ENCODE measurements at regions not wholly inside any gene's neighbourhood (a gene's known extent, or its start where the extent isn't known, plus 50 kb on each side); places are given as distances from the start of the nearest gene placed in this dataset.

DNA sequence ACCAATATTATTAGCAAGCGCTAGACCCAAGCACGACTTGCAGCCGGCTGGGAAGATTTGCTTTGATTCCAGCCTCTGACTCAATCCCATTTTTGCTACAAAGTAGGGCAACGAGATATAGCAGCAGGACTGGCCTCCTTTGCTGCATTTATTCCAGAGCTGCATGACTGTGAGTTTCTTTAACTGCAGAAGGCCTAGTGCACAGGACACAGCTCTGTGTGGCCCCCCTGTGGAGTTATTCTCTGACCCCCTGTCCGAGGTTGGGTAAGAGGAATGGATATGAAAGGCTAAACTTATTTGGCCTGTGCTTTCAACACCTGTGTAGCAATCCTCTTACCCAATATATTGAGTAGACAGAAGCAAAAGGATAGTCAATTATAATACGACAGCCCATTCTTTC lies 133.3 kb upstream of the SPTLC3 start:
- intact Hi-C loops (cut with micrococcal nuclease) = no loop called here

DNA sequence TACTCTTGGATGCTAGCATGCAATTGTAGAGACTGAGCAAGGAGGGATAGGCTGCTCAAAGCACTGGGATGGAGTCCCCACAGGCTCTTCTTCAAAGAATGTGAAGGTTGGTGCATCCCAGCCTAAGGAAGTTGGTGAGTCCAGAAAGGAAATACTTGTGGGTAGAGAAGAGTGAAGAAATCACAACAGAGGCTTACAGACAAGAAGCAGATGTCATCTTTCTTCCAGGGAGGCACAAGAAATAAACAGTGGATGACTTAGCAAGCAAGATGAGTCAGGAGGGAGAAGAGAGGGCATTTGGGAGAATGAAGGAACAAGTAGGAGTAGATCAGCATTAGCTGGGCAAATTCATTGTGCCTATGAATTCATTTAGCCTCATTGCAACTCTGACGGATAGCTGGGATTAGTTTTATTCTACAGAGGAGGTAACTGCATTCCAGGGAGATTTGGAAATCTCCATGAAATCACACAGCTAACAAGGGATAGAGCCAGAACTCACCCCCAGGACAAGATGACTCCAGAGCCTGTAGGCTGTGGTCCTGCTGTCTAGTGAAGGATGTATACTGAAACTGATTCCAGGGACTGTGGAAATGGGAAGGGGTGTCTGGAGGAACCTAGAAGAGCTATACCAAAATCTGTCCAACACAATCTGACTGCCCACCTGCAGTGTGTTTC lies 125.8 kb upstream of the SPTLC3 start:
- intact Hi-C loops (cut with micrococcal nuclease) = no loop called here

DNA sequence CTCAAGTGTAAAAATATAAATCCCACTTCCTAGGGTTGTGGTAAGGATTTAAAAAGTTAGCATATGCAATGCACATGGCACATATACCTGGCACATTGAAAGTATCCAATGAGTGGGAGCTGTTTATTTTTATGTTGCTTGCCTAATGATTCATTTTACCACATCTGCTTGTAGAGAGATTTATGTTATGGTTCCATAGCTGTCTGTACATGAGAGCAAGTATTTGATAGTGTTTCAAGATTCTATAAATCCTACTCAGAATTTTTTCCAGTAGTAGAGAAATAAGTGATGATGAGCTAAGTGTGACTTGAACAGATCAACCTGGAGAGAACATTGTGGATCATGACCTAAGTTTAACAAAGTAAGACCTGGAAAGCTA lies 125.3 kb upstream of the SPTLC3 start:
- intact Hi-C loops (cut with micrococcal nuclease) = no loop called here

DNA sequence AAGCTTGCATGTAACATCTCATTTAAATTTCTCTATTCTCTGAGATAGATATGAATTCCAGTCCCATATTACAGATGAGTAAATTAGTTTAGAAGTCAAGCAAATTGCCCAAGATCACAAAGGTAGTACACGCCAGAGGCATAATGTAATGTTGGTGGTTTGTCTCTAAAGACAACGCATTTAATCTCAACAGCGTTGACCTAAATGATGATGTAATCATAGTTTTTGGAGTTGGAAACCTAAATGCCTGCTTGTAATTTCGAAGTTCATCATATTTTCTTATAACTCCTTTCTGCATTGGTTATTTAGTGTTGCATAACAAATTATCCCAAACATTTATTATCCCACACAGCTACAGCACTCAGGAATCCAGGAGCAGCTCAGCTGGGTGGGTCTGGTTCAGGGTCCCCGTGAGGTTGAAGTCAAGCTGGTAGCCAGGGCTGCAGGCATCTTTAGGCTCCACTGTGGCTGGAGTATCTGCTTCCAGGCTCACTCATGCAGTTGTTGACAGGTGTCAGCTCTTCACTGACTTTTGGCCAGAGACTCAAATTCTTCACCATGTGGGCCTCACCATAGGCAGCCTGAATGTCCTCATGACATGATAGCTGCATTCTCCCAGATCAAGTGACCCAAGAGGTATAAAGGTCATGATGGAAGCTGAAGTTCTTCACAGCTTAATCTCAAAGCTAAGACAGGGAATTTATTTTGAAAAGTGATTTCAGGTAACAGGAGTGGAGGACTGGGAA lies 122.0 kb upstream of the SPTLC3 start:
- intact Hi-C loops (cut with micrococcal nuclease) = no loop called here

DNA sequence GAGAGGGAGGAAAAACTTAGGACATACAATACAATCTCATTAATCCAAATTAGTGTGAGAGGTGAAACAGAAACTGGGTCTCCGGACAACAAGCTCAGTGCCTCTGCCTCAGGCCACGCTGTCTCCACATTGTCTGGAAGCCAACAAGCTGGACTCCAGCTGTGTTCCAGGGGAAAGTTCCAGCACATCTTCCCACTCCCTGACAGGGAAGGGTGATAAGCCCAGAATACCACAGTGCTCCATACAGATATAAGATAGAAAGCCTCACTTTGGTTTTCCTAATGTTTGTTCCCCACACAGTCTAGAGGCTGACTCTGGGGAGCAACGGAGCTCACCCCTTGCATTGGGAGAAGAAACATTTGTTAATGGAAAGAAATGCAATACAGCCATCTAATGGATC lies 117.1 kb upstream of the SPTLC3 start:
- intact Hi-C loops (cut with micrococcal nuclease) = no loop called here

DNA sequence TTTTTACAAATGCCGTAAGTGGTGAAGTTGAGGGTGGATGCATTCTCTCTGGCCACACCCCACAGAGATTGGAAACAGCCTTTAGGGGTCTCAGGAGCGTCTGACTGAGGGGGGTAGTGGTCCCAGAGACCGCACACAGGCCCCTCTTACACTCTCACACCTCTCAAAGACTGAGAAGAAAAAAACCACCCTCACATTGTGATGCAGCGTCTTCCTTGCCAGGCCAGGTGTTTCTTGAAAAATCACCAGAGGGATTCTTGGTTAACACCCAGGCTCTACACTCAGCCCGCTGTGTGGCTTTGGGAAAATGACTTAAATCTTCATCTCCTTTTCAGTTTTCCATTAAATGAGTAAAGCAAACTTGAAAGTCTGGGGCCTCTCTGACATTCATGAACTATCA lies 115.8 kb upstream of the SPTLC3 start:
- intact Hi-C loops (cut with micrococcal nuclease) = no loop called here

DNA sequence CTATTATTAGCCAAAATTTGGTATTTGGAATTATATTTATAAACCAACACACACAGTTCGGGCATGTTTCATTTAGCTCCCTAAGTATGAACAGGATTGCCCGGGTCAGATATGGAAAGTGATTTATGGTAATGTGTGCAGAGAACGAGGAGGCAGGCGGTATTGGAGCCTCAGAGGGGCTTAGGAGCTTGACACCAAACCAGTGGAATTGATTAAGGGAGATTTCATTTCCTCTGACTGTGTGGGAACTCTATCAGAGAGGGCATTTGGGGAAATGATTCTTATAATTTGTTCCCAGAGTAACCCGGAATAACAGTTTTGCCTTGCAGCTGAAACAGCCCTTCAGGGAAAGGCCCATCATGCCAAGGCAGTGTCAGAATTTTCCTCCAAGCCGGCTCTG lies 115.1 kb upstream of the SPTLC3 start:
- intact Hi-C loops (cut with micrococcal nuclease) = no loop called here

DNA sequence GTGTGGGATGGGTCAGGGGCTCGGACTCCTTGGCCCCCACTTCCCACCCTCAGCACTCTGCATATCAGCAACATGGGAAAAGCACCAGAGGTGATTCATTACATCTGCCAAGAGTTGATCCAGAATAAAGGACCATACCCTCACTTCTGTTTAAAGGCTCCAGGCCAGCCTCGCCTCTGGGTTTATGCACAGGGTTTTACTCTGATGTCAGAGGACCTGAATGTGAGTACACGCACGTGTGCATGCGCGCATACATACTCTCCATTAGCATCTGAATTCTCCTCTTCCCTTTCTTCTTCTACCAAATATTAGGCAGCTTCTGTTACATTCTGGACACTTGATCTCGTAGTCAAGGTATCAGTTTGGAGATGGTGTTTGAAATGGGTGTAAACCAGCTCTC lies 114.7 kb upstream of the SPTLC3 start:
- intact Hi-C loops (cut with micrococcal nuclease) = no loop called here

DNA sequence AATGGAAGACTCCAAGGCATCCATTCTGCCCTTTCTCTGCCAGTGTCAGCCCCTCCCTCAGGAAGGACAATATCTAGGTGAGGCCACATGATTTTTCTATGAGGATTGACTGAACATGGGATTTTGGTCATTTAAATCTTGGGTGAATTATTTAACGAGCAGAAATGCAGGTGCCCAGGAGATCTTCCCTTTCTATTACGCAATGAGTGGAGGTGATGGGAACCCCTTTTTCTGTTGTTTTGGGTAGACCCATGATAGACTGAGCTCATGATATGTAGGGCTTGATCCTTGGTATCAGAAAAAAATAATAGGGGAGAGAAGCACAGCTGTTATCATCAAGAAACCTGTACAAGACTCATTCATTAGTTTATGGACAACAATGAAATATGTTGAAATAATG lies 112.6 kb upstream of the SPTLC3 start:
- intact Hi-C loops (cut with micrococcal nuclease) = no loop called here

DNA sequence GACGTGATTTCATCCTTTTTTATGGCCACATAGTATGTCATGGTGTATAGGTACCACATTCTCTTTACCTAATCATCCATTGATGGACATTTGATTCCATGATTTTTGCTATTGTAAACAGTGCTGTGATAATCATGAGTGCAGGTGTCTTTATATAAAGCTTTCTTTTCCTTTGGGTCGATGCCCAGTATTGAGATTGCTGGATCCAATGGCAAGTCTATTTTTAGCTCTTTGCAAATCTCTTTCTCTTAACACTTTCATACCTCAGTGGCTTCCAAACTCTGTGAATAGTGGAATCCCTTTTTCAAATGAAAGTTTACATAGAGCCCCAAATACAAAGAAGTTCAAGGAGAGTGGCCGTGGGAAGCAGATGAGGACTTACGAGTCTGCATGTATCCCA lies 105.8 kb upstream of the SPTLC3 start:
- intact Hi-C loops (cut with micrococcal nuclease) = no loop called here

DNA sequence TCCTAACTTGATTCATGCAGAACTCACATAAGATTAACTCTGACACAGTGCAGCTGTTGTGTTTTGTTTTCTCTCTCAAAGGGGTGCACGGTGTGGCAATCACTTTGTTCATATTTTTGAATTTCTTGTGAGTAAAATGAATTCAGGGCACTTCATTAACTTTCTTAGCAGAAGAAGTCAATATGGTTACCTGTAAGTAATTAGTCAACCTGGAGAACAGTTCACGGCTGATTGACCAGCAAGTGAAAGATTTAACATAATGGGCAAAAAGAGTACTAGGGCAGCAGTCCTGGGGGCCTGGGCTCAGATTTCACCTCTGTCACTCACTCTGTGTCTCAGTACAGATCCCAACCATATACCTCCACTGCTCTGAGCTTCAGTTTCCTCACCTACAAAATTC lies 102.4 kb upstream of the SPTLC3 start:
- intact Hi-C loops (cut with micrococcal nuclease) = no loop called here

DNA sequence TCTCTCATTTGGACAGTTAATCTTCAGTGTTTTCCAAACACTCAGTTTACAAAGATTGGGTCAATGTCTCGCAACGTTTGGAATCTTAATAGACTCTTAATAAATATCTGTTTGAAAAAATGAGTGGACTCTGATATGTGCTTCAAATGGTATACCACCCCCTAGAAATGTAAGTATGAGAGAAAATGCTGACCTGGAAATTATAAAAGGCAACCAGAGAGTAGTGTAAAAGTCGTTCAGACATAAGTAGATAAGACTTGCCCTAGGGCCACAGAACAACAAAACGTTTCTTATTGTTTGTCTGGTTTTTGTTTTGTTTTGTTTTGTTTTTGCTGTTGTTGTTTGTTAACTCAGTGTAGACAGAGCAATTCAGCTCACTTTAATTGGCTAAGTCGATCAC lies 97.4 kb upstream of the SPTLC3 start:
- intact Hi-C loops (cut with micrococcal nuclease) = no loop called here

DNA sequence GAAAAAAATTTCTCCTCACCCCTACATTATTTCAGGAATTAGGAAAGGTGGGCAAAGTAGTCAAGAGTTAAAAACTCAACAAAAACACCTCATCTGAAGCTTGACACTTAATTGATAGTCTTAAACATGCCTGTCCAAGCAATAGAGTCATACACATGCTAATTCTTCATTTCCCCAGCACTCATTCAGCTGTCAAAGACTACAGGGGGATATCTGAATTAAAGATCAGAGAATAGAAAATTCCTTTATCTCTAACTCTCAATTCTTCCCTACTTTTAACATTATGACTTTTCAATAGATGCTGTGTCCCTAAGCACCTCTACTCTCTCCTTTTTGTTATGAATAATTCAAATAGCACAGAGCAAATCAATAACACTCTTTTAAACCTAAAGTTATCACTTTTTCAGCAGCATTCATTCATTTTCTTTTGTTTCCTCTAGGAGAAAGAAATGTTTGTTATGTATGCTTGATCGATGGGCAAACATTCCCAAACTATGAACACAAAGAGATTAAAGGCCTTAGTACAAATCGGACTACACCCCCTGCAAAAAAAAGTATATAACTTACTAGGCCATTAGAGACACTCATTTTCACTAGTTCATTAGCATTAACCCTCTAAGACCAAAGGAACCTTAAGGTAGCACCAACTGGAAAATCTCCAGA lies 94.9 kb upstream of the SPTLC3 start:
- intact Hi-C loops (cut with micrococcal nuclease) = no loop called here

DNA sequence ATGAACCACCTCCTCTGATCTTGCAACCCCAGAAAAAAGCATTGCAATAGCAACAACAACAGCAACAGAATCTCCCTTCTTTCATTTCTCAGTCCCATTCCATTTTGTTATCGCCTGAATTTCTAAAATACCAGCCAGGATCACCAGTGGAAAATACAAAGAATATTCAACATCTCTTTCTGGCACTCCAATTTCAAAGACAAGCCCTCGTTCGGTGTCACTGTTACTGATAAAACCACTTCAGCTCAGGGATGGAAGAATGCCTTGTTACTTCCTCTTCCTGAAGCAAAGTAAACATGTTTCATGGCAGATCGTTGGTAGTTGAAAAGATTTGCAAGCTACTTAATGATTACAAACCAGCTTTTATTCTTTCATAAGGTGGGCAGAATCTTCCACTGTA lies 94.0 kb upstream of the SPTLC3 start:
- intact Hi-C loops (cut with micrococcal nuclease) = no loop called here

DNA sequence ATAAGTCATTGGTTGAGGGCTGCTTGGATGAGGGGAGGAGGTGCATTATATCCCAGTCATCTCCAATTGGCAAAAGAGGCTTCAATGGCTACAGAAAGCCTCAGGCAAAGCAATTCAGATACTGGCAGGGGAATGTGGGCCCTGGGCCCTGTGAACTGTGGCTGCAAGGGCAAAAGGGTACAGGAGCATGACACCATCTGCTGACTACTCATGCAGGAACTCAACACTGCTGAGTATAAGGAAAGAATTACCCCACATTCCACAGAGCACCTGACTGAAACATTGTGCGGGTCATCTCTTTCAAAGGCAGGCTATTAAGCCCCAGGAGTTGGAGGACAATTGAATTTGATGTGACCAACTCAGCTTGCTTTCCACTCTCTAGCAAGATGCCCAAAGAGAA lies 92.1 kb upstream of the SPTLC3 start:
- intact Hi-C loops (cut with micrococcal nuclease) = no loop called here

DNA sequence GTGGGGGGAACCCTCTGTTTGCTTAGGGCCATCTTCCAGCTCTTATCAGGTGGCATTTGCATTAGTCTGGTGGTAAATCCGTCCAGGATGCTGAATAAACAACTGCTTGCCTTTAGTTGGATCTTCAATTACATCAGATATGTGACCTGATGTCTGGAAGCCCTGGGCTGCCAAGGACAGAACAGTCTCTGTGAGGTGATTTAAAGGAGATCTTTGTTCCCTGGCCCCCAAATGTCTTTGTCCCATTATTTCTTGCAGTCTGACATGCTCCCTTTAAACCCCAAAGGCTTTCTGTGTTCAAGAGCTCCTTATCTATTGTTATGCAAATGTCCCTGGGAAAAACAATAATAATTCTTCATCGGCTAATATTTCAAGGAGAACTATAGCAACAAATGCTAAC lies 84.6 kb upstream of the SPTLC3 start:
- intact Hi-C loops (cut with micrococcal nuclease) = loop anchor here (10.0 kb wide), 1 partner anchor 851 kb away; no protein-coding TSS in a partner anchor

DNA sequence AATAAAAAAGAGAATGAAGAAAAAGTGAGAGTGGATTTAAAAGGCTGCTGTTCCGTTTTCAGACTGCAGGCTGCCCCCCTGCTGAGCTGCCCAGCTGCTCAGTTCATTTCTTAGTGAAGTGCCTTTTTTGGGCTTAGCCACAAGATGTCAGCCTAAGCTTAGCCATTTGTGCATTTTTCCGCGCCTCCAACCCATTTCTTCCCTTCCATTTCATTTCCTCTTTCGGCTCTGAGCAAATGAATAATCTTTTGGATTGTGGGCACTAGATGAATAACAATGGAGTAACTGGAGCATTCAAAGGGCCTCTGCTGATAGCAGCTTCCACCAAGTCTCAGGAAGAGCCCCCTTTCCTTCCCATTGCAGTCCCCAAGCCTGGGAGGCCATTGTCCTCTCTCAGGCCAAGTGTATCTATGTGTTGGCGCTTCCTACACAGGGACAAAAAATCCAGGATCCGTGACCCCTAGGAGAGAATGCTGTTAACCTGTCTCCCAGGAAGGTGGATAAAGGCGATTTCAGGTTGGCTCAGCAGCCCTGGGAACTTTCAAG lies 83.5 kb upstream of the SPTLC3 start:
- intact Hi-C loops (cut with micrococcal nuclease) = loop anchor here (1.0 to 10.0 kb wide), 3 partner anchors 181 to 850 kb away; no protein-coding TSS in a partner anchor

DNA sequence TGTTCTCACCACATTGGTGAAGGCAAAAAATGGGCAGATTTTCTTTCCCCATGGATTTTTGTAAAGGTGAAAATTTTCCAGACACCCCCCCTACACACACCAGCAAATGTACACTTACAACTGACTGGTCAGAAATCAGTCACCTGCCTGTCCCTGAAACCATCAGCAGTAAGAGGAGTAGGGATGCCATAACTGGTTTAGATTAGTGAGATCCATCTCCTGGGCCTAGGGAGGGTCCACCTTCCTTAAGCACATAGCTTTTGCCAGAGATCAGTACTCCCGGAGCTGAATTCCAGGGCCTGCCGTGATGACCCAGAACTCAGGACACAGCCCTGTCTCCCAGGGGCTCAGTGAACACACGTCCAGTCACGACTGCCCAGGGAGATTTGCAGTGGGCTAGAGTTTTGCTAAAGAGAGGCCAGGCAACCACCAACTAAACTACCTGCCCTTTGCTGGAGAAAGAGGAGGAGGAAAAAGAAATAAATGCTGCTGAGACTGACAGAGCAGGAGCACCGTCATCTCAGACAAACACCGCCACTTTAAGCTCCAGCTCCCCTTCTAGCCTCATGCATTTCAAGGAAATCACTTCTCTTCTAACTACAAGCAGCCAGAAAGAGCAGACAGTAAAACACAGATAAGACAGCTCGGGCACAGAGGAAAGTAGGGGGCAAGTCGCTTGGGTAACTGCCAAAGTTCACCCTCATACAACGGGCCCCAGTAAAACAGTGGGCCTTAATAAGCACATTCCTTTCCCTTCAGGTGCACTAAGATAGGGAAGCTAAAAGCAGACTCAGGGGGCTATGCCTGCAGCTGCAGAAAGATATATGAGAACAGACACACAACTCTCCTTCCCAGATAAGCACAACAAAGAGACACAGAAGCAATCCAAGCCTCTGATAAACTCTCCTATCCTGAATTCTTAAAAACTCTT lies 82.6 kb upstream of the SPTLC3 start:
- intact Hi-C loops (cut with micrococcal nuclease) = loop anchor here (1.0 to 10.0 kb wide), 3 partner anchors 180 to 849 kb away; no protein-coding TSS in a partner anchor

DNA sequence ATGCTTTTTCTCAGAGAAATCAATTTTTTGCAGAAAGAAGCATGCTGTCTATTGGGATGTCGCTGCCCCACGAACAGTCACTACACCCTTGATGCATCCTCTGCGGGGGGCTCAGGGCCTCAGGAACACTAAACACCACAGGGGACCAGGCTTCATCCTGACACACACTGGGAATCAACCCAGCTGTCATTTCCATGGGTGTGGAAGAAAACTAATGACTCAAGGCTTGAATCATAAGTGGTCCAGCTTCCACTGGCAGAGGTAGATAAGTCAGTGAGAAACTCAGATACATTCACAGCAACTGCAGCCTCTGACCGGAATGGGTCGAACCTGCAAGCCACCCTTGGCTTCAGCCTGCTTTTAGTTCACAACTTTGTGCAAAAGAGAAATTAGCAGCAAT lies 81.3 kb upstream of the SPTLC3 start:
- intact Hi-C loops (cut with micrococcal nuclease) = loop anchor here (5.0 to 10.0 kb wide), 2 partner anchors 620 to 847 kb away; no protein-coding TSS in a partner anchor

DNA sequence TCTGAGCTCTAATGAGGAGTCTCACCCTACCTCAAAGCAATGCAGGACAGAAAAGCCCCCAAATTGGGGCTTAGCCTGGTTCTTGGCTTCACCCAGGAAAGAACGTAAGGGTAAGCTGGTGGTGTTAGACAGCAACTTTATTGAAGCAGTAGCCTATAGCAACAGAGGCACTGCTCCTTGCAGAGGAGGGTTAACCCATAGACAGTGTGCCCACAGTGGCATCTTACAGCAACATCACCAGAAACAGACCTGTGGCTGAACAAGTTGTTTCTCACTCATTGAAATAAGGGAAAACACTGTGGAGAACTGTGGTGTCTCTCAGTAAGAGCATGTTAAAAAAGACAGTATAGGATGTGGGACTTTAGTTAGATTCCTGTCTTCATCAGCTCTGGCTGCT lies 80.4 kb upstream of the SPTLC3 start:
- intact Hi-C loops (cut with micrococcal nuclease) = loop anchor here (5.0 to 10.0 kb wide), 2 partner anchors 619 to 846 kb away; no protein-coding TSS in a partner anchor
